ENCODE measurements at regions not wholly inside any gene's neighbourhood (a gene's known extent, or its start where the extent isn't known, plus 50 kb on each side); places are given as distances from the start of the nearest gene placed in this dataset.

DNA sequence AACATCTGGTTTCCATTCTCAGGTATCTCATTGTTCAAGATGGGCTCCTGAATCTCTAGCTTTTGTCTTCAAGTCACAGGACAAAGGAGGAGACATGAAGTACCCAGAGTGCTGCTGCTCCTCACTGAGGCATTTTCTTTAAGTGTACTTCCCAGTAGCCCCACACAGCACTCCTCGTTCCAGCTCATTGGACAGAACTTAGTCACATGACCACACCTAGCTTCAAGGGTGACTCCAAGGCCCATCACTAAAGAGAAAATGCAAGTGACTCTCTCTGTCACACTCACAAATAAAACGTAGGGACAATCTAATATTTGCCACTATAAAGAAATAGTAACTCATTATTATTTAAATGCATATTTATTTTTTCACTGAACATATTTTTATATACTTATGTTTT, 58.3 kb upstream of the NEUROD6 start:
- DNase-seq (ENCODE audit: low spot score): no peak

DNA sequence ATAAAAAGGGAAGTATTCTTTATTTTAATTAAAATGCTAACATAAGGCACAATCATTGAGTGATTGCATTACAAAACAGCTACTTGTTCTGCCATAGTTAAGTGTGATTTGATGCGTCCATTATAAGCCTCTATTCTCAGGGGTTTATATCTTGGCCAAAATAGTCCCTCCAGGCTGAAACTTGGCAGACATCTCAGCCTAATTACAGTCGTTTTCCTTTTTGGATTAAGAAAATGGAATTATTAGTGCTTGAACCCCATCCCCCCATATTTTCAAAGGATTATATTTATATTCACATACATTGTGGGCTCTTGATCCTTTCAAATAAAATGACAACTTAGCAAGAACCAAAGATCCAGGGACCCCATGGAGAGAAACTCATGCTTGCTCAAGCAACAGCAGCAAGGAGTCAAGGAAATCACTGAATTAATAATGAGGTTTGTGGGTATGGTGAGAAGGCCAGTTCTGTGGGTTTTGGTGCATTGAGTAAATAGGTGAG, 66.7 kb upstream of the NEUROD6 start:
- no peak for DNase-seq (ENCODE audit: low spot score)

DNA sequence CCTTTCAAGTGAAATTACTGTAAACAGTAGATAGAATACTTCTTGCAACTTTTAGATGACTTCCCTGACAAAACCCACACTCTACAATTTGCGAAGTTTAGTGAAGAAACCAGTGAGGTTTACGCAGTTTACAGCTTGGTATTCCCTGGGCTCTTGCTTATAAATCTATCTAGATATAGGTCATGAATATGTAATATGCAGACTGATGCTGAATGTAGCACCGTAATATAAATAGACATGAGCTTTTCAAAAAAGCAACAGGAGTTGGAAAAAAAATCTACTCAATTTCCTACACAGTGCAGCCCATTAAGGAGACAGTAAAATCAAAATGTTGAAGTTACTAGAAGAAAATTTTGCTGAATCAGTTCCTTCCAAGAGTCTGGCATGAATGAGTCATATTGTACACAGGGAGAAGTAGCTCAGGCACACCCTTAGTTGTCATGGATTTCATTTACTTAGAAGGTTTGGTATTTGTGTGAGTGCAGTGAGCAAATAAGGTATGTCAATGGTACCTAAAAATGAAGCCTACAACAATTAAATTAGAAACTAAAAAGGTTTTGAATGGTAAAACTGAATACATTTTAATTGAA, 67.7 kb upstream of the NEUROD6 start:
- peak; percentile 74 for DNase-seq (ENCODE audit: low spot score)

DNA sequence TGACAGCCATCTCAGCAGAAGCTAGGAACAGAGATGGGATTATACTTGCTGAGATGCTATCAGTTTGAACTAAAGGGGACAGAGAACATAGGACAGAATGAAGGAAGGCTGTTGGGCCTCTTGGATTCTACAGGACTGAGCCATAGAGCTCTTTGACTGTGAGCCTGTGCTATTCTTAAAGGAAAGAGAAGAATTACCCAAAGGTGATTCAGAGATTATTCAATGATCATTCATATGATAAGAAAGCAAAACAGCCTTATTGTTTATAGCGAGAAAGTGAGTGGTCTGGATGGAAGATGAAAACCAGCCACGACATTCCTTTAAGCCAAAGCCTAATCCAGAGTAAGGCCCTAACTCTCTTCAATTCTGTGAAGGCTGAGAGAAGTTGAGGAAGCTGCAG, 69.7 kb upstream of the NEUROD6 start:
- no peak for DNase-seq (ENCODE audit: low spot score)

DNA sequence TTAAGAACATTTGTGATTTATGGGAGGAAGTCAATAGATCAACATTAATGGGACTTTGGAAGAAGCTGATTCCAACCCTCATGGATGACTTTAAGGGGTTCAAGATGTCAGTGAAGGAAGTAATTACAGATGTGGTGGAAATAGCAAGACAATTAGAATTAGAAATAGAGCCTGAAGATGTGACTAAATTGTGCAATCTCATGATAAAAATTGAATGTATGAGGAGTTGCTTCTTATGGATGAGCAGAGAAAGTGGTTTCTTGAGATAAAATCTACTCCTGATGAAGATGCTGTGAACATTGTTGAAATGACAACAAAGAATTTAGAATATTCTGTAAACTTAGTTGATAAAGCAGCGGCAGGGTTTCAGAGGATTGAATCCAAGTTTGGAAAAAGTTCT, 70.9 kb upstream of the NEUROD6 start:
- no peak for DNase-seq (ENCODE audit: low spot score)

DNA sequence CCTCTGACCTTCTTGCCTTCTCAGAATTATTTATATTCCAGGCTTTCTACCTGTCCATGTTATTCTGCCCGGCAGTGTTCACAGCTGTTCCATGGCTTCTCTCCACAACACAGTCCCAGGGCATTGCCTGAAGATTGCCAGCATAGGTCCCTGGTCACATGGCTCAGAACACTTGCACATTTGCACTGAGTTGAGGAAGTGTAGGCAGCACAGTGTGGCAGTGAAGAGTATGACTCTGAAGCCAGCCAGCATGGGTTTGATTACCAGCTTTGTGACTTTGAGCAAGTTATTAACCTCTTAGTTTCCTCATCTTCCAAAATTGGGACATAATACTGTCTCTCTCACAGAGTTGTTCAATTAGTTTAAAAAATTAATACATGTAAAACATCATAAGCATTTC, 73.2 kb upstream of the NEUROD6 start:
- DNase-seq (ENCODE audit: low spot score): no peak

DNA sequence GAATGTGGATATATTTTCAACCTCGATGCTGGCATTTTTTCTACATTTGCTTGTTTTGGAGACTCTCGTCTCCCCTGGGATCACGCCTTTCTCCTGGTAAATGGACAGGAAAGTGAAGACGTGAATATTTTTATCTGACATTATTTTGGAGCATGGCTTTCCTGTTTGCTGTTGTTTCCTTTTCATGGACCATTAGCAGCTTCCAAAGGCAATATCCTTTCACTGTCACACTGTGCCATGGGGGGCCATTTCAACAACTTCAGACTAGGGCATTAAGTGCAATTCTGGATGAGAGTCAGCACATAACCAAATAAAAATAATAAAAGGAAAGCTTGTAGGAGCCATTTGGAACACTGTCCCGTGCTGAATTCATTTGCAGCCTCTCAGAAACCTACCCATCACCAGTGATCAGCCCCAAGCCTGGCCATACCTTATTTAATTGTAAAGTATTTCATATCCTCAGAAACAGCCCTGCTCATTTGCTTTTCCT, 75.9 kb upstream of the NEUROD6 start:
- DNase-seq (ENCODE audit: low spot score): no peak

DNA sequence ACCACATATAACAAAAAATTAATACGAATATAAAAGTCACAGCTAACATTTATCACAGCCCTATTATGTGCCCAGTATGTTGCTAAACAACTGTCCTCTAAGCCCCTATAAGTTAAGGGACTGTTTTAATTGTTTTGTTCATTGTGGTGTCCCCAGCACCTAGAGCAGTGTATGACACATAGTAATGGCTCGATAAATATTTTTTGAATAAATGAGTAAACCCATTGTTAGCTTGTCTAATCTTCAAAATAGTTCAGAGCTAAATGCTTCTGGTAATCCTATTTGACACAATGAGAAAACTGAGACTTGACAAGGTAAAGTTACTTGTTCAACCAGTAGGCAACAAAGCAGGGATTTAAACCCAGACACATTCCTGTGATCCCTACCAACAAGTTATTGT, 78.4 kb upstream of the NEUROD6 start:
- DNase-seq (ENCODE audit: low spot score): no peak

DNA sequence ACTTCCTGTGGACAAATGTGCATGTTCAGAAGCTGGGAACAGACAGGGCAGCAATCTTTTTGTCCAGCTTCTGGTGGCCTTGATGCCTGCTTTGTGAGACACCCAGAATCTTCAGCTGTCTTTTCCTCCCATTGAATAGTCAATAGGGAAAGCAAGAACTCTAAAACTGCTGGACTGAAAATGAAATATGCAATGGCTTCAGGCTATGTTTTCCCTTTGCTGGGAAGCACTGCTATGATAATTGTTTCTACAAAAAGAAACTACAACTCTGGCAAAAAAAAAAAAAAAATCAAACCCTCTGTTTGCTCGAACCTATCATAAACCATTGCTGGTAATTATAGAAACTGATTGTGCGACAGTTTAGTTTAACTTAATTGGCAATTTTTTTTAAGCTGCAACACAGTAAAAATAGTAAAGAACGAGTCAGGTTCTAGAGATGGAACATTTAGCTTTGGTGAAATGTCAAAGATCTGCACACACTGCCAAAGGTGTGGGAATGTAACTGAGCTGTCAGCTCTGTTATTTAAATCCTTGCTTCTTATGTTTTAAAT, 79.1 kb upstream of the NEUROD6 start:
- no peak for DNase-seq (ENCODE audit: low spot score)

DNA sequence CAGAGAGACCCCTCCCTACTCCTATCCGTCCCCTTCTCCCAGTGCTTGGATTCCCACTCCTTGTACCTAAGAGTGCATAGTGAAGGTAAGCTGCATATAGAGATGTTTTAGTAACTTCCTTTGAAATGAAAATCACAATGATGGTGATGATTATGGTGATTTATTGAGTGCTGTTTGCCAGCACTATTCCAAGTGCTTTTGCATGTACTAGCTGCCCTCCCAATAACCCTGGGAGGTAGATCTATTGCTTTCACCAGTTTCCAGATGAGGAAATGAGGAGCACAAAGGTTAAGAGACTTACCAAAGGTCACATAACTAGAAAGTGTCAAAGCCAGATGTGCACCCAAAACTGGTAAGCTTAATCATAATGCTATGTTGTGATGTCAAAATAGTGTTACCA, 80.4 kb upstream of the NEUROD6 start:
- no peak for DNase-seq (ENCODE audit: low spot score)

DNA sequence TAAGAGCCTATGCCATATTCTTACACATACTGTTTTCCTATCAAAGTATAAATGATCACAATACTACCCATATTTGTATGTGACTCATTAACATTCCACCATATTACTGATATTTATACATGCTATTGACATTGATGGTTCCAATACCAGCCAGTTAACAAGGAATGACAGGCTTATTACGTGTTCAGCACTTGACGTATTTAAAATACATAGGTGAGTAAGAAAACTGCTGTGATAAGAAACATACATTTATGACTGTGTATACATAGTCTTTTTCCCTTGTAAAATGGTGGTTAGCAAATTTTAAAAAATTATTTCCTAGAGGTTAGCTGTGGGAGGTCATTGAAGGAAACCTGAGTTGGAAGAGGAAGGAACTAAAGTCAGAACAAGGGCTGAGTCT, 81.1 kb upstream of the NEUROD6 start:
- no peak for DNase-seq (ENCODE audit: low spot score)

DNA sequence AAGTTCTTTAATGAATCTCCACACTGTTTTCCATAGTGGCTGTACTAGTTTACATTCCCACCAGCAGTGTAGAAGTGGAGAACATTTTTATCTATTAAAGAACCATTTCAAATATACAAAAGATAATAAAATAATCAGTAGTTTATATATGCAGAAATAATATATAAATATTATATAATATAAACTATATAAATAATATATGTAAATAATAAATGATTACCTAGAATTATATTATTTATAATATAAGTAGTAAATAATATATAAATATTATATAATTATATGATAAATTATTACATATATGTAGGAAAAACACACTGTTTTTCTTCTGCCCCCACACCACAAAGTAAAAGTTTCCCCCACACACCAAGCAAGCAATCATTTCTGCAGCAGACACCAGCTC, 83.5 kb upstream of the NEUROD6 start:
- no peak for DNase-seq (ENCODE audit: low spot score)

DNA sequence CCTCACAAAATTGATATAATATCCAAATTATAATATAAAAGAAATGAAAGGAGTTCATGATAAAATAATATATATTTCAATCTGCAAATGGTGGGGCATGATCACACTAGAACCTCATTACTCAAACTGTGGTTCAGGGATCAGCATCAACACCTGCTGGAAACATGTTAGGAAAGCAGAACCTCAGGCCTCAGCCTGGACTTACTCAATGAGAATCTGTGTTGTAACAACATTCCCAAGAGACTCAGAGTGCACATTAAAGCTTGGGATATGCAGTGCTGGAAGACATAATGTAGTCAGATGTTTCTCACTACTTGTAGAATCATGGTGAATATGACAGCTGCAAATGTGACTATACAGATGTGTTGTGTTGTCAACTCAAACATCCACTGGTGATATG, 81.7 kb upstream of the ITPRID1 start:
- DNase-seq (ENCODE audit: low spot score): no peak

DNA sequence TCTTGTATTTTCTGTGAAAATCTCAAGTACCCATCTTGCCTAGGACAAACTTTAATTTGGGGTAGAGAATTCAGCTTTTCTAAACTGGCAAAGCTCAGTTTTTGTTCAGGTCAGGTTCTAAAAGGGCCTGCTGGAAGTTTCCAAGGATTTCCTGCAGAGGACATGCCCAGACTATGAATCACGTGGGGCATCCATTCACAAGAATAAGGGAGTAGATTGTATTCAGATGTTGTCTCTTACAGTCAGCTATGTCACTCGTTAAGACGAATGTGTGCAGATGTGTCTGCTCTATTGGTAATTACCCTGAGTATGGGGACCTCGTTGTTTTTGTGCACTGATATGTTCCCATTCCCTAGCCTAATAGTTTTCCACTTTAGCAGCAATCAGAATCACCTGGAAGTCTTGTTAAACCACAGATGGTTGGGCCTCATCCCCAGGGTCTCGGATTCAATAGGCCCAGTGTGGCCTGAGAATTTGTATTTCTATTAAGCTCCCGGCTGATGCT, 81.0 kb upstream of the ITPRID1 start:
- DNase-seq (ENCODE audit: low spot score): no peak

DNA sequence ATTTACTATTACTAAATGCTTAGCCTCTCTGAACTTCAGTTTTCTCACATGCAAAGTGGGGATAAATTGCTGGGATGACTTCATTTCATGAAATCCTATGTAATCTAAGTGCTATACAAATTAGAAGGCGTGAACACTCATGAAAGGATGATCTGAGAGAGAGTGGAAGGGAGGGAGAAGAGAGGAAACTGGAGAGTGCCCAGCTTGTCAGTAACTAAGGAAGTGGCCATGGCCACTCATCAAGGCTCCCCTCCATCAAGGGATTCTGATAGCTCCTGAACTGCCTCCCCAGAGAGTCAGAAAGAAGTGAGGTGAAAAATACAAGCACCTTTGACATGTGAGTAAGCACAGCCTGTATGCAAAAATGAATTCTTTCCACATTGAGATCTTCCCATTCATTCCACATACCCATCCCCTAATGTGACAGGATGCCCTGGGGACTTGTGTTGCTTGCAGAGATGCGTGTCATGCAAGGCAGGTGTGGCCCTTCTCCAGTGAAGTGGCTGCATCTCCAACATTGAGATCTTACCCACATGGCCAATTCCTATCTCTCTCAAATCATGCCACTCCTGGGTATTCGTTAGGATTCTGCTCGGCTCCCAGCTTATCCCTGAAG, 76.5 kb upstream of the ITPRID1 start:
- DNase-seq (ENCODE audit: low spot score): no peak

DNA sequence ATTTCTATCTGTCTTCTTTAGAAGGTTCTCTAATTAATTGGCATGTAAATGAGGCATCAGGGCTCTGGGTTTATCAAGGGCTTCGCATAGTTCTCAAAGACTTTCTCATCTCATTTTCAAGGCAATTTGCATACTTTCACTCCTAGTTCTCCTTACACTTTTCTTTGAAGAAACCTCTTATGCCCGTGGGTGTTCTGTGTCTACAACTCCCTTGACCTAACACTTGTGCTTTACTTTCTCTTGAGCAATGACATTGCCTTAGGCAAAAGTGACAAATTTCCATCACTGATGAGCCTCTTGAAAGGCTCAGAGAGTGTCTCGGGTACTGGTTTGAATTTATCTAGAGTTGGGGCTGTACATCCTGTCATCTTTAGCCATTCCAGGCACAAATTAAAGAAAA, 74.7 kb upstream of the ITPRID1 start:
- no peak for DNase-seq (ENCODE audit: low spot score)

DNA sequence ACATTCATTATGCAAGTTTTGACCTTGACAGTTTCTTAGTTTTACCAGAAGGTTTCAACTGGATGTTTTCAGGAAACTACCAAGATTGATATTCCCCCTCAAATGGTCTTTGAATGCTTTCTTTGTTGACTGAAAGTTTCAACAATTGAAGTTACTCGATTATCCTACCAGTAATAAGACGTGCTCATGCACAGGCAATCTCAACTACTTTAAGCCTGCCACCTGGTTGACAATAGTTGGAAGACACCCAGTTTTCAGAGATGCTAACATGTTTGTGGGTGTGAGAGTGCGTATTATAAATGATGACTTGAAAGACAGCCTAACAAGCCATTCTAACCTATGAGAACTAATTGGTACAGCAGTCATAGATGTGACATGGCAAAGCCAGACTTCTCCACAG, 73.4 kb upstream of the ITPRID1 start:
- DNase-seq (ENCODE audit: low spot score): no peak

DNA sequence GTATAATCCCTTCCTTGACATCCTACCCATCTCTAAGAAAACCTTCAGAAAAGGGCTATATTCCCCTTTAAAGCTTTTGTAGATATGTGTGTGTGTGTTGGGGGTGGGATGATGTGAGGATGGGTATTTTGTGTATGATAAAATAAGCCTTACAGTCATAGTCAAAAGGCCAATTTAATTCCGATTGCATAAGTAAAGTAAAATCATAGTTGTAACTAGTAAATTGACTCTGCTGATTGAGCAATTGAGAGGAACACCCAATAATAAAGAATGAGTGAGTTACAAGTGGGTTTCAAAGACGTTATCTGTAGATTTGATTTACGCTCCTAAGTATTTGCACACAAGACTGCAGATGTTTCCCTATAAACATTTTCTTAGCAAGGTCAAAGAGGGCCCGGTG, 71.3 kb upstream of the ITPRID1 start:
- no peak for DNase-seq (ENCODE audit: low spot score)

DNA sequence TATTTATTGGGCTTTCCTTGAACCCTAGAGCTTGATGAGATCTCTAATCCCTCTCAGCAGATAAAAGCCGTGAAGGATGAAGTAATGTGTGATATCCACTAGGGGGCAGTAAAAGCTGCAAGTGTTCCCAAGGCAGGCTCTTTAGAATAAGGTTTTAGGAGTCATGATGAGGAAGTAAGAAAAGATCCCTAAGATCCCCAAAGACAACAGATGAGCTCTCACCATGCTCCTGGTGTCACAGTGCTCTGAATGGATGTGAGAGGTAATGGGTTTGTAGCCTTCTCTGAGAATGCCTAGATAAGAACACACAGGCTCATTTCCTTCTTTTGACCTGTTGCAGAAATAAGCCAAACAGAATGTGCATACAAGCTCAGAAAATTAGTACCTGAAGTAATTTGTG, 70.4 kb upstream of the ITPRID1 start:
- peak; percentile 80 for DNase-seq (ENCODE audit: low spot score)

DNA sequence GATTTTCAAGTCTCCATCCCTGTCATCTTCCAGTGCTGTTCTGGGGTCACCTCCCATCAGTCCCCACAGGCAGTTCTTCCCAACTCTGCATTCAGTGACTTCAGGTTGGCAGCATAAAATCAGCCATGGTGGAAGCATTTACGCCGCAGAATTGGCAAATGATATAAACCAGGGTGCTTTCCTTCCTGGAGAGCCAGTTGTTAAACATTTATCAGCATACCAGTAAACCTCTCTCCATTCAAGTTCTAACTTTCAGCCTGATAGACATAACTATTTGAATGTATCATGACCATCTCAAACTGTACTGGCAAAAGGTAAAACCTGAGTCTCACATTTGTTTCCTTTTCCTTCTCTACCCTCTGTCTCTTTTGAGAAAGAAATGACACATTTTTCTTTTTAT, 69.7 kb upstream of the ITPRID1 start:
- no peak for DNase-seq (ENCODE audit: low spot score)

DNA sequence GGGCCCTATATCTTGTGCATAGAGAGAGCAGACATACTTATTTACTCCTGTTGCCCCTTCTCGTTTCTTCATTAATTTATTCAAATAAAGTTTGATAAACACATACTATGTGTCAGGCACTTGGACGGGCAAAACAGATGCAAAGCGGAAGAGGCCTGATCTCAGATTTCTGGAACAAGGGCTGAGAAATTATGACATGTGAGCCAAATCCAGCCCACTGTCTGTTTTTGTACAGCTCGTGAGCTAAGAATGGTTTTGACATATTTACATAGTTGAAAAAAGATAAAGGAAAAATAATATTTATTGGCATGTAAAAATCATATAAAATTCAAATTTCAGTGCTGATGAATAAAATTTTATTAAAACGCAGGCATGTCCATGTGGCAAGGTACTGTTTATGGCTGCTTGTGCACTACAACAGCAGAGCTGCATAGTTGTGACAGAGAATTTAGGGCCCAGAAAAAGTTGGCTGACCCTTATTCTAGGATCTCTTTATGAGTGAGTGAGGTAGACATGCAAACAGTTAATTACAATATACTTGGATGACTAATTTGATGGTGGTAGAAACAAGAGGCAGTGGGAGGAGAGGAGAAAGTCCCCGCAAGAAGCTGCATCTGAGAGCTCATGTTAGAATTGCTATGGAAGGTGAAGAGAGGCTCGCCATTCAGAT, 68.1 kb upstream of the ITPRID1 start:
- no peak for DNase-seq (ENCODE audit: low spot score)

DNA sequence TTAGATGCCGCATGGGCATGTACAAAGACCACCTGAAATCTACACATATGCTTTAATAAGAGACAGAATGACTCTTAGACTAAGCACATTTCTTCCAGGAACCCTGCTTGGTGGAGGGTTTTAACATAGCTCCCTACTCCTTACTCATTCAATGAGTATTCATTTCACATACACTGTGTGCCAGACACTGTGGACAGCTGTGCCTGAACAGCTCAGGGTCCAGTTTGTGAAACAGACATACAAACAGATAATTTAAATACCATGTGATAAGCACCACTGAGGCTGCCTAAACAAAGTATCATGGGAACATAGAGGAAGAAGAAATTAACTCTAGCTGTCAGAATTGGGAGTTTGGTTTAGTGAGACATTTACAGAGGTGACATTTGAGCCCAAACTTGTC, 65.2 kb upstream of the ITPRID1 start:
- no peak for DNase-seq (ENCODE audit: low spot score)

DNA sequence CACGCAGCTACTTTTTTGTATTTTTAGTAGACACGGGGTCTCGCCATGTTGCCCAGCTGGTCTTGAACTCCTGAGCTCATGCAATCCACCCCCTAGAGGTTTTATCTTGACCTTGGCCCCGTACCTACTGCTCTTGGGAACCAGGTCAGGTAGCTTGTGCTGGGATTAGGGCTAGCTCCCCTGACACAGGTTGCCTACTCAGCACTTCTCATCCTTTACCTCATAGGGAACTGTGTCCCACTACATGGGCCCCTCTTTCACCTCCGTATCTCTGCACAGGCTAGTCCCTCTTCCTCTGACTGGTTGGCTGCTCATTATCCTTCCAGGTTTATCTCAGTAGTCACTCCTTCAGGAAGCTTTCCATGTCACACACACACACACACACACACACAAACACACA, 58.0 kb upstream of the ITPRID1 start:
- no peak for DNase-seq (ENCODE audit: low spot score)

Data from HT-29 (cell line).